OCI-M1 (cell line): ENCODE measurements at regions not wholly inside any gene's neighbourhood (a gene's known extent, or its start where the extent isn't known, plus 50 kb on each side); places are given as distances from the start of the nearest gene placed in this dataset.
A peak's percentile ranks its signal among the peaks of the same experiment; 100 is the strongest.
"Not testable (repeated sequence)": the region's sequence is repeated elsewhere in the genome, so short reads cannot be mapped to it uniquely, and the experiment has no call there.

ENCODE experiments used
- DNase-seq: peaks from one replicate; lab custom pipeline; 2025; lab: John Stamatoyannopoulos, UW

DNA sequence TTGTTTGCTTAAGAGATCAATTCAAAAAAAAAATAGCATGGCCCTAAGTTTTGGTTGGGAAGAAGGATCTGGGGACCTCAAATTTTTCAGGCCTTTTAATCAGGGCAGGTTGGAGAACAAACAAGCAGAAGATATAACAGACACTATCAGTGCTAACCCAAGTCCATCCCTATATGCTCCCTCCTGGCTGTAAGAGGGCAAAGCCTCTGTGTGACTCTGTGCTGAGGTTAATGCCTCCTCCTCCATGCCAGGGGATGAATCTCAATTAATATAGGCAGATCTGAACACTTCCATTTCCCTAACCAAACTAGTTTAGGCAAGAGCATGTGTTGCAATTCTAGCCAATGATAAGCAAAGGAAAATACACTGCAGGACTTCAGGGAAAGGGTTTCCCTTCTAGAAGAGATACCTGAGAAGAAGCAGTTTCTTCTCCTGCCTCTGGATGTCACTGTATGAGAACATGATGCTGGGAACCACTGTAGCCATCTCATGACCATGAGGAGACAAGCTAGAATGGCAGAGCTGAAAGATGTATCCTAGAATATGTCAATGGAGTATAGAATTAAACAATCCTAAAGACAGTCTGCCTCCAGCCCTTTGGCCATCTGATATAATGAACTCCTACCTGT is 76.0 kb downstream of the CHD9NB start:
- peak; percentile 16 for DNase-seq

DNA sequence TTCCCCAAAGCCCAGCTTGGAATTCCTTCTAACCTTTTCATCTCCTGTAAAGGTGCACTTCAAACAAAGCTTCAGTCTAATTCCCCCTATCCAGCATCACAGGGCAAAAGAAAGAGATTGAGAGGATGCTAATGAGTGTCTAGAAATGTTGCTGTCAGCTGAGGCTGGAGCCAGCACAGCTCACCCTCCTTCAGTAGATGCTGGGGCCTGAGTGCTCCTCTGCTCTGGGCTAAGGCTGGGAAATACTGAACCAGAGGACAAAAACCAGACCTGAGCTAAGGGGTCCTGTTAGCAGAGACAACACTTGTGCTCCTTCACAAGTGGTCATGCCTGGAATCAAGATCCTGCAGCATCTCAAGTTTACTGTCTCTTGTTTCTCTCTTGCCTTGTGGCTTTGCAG is 85.0 kb downstream of the CHD9NB start:
- no peak for DNase-seq

DNA sequence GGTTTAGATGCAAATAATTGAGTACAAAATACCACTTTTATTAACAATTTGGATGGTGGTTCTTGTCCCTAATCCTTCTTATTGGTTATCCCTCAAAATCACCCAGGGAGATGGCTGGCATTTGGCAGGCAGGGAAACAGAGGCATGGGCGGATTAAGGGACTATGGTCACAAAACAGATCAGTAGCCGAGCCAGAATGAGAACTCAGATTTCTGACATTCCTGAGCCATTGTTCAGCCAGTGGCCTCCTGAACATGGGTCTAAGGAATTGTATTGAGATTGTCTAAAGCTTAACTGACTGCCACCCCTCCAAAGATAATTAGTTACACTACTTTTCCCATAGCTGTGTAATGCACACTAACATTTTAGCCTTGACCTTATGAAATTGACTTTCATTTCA is 88.4 kb downstream of the CHD9NB start:
- DNase-seq: no peak

DNA sequence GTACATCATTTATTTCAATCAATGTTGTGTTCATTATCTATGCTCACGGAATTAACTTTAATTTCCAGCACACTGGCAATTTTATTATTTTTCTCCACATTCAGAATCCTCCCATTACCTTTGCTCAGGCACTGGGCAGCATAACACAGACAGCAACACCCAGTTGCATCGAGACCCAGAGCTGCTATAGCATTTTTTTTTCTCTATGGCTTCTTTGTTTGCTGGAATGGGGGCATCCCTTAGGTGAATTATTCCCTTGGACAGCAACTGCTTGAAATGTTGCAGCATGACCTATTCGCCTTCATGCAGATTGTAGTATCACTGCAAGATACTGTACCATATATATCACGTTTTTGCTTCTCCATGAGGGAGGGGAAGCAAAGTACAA is 88.8 kb downstream of the CHD9NB start:
- DNase-seq: no peak

DNA sequence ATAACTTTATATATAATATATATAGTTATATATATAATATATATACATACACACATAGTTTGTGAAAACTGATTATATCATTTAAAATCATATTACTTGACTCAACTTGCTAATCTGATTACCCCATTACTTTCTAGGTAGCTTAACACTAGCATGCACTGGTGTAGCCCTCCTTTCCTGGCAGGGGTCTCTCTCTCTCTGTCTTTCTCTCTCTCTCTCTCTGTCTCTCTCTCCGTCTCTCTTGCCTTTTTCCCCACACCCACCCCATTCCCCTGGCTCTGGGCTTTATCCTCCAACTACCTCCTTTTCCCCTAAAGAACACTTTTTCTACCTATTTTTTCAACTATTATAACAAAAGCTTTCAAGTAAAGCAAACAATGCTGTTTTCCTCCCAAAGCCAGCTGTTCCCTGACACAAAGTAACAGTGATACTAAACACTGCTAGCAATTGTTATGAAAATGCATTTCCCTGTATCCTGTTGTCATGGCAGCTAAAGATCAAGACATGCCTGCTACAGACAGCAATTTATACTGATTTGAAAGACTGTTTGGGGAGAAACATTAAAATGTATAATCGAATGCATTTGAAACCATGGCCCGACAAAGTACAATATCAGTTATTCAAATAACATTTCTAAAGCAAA is 89.4 kb downstream of the CHD9NB start:
- no peak for DNase-seq

DNA sequence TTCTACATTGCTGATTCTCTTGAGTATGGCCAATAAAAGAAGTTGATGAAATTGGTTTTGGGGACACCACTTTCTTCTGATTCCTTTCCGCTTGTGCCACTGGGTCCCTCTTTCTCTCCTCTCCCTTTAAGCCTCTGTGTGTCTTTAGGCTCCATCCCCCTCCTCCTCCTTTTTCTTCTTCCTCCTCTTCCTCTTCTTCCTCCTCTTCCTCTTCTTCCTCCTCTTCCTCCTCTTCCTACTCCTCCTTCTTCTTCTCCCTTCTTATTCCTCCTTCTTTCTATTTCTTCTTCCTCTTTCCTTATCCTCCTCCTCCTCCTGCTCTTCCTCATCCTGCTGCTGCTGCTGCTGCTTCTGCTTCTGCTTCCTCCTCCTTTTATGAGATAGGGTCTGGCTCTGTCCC is 93.7 kb downstream of the CHD9NB start:
- no peak for DNase-seq

DNA sequence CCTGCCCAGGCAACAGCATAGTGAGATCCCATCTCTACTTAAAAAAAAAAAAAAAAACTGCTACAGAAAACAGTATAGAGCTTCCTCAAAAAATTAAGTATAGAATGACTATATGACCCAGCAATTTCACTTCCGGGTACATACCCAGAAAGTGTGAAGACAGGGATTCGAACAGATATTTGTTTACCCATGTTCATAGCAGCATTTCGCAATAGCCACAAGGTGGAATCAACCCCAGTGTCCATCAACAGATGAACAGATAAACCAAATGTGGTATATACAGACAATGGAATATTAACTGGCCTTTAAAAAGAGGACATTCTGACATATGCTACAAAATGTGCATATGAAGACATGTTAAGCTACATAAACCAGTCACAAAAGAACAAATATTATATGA is 95.5 kb downstream of the CHD9NB start:
- DNase-seq: no peak

DNA sequence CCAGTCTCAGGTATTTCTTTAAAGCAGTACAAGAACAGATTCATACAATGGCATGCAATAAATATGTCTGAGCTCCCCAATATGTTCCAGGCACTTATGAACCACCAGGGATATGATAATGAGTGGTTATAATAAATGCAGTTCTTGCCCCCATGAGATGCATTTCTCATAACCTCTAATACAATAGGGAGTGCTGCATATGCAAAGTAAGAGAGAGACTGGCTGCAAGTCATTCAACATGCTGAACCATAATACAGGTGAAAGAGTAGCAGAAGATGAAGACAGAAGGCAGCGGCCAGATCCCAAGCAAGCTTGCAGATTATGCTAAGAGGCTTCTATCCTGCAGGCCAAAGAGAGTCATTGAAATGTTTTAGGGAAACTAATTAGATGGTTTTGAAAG is 96.7 kb downstream of the CHD9NB start:
- DNase-seq: no peak

DNA sequence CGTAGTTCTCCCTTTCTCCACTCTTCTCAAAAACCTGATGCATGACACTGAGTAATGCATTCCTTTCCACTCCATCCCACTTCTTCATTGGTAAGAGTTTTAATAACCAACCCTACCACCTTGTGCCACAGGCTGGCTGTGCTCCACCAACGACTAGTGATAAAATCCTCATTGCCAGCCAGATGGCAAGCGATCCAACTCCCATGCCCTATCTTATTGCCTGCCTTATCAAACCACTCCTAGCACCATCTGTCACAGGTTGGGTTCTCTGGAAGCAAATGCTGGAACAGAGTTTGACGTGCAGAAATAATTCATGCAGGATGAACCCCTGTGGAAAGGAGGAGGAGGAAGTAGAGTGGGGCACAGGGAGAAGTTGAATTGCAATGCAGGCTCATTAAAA is 99.5 kb downstream of the CHD9NB start:
- DNase-seq: no peak

DNA sequence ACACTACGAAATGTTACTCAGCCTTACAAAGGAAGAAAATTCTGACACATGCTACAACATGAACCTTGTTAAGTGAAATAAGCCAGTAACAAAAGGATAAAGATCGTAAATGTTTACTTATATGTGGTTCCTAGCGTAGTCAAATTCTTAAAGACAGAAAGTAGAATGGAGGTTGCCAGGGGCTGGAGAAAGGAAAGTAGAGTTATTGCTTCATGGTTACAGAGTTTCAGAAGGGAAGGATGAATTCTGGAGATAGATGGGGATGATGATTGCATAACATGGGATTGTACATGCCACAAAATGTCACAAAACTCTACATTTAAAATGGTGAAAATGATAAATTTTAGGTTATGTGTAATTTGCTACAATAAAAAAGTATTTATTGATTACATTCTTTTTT is 103.8 kb downstream of the CHD9NB start:
- no peak for DNase-seq

DNA sequence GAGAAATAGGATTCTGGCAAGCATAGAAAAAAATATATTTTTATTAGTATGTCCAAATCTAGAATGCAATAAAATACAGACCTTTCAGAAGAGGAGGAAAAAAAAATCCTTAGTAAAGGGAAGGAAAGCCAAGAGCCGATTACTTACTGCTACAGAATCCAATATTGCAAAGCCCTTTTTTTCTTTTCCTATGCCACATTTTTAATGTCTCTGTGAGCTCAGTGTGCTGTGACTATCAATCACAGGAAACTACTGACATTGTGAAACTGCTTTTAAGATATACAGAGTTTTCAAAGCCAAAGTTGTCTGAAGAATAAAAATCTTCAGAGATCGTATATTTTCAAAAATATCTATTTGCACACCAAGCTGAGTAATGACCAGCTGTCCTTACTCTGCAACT is 120.4 kb downstream of the CHD9NB start:
- no peak for DNase-seq

DNA sequence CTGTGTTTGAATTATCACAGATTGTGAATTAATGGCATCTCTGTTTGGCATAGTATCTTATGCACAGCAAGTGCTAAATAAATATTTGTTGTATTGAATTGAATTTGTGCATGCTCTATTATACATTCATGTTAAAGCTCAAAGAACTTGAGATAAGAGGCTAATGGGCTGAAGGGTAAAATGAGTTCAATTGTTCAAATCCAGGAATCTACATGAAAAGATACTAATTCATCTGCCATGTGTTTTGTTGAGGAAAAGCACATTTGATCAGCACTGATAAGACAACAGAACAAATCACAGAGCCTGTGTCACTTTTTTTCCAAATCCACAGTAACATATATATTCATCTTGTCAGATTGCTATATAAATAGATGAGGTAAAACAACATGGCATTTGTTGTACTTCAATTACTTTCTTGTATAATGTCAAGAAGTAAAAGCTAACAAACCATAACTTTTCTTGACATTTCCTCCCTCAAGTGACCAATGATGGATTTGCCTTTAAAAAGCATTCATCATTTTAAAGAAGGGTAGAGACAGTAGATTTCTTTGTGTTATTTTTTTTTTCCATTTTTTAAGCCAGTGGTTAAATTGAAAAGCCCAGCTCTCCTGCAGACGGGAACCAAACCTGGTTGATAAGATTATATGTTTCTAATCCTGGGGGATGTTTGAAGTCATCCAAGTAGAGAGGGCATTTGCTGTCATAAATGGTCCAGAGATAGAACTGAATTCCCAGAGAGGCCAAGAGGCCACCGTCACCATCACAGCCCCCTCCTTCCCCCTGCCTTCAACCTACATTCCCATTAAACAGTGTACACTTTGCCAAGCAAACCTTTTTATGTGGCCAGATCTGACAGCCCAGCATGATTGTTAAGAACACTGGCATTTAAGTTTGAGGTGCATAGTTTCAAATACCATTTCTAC is 123.0 kb downstream of the CHD9NB start:
- DNase-seq: no peak

DNA sequence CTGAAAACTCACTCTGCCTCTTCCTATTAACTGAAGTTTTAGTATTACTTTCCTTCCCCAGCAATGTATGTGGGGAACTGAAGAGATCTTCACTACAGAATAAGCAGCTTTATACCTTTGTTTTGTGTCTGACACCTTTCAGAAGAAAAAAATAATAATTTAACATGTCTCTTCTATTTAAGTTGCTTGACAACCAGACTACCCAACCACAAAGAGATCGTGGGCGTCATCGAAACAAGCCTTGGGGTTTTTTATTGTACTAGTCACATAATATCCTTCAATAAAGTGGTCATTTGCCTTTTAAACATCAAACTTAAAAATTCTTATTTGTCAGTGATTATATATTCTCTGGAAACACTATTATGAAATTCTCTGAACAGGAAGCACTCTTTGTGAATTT is 123.7 kb downstream of the CHD9NB start:
- DNase-seq: no peak

DNA sequence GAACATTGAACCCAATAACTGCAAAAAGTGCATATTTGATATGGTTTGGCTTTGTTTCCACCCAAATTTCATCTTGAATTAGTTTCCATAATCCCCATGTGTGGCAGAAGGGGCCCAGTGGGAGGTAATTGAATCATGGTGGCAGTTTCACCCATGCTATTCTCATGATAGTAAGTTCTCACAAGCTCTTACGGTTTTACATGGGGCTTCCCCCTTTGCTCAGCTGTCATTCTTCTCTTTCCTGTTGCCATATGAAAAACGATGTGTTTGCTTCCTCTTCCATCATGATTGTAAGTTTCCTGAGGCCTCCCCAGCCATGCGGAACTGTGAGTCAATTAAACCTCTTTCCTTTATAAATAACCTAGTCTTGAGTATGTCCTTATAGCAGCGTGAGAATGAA is 127.6 kb downstream of the CHD9NB start:
- no peak for DNase-seq

DNA sequence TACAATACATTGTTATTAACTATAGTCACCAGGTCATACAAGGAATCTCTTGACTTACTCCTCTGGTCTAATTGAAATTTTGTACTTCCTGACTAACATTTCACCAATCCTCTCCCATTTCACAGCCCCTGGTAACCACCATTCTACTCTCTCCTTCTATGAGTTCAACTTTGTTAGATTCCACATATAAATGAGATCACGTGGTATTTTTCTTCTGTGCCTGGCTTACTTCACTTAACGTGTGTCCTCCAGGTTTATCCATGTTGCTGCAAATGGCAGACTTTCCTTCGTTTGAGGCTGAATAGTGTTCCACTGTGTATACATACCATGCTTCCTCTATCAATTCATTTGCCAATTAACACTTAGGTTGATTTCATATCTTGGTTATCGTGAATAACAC is 128.5 kb downstream of the CHD9NB start:
- no peak for DNase-seq

DNA sequence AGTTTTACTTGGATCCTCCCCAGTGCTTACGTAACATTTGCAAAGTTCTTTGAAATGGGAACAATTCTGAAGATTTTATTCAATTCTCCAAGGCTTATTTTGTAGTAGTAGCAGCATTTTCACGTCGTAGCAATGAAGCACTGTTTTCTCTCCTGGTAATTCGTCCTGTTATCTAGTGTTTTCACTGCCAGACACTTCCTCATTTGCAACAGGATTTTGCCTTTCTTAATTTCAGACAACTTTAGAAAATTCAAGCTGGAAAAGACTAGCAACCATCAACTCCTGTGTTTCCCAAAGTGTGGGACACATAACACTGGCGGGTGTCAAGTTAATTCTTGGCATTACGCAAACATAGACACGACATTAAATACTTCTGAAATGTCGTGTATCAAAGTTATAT is 131.6 kb downstream of the CHD9NB start:
- peak; percentile 1 for DNase-seq

DNA sequence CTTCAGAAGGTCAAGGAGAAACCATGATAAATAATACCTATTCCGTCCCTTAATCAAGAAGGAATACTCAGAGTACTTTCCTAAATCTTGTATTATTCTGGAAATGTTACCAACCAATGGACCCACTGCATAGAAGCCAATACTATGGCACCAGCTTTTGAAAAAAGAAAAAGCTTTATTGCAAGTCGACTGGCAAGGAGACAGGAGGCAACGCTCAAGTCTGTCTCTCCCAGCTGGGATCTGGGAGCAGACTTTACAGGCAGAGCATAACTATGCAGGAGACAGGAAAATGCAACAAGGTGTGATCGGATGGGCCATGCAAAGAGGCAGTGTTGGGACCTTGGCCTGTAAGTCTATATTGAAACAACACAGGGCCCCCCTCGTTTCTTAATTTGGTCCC is 132.4 kb downstream of the CHD9NB start:
- DNase-seq: no peak

DNA sequence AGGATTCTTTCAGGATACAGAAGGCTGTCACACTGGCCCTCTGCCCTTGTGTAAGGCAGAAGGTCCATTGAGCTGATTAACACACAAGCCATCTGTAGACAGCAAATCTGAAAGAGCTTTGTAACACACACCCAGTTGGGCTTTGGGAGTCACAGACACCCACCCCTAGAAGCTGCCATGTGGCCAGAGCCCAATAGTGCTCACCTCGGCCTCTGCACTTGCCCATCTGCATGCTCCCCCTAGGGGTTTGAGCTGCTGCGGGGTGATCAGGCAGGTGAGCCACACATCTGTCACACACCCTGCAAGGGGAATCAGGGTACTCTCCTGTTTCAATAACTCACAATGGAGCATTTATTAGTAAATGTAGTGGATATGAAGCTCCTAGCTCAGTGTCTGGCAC is 138.3 kb downstream of the CHD9NB start:
- DNase-seq: no peak

DNA sequence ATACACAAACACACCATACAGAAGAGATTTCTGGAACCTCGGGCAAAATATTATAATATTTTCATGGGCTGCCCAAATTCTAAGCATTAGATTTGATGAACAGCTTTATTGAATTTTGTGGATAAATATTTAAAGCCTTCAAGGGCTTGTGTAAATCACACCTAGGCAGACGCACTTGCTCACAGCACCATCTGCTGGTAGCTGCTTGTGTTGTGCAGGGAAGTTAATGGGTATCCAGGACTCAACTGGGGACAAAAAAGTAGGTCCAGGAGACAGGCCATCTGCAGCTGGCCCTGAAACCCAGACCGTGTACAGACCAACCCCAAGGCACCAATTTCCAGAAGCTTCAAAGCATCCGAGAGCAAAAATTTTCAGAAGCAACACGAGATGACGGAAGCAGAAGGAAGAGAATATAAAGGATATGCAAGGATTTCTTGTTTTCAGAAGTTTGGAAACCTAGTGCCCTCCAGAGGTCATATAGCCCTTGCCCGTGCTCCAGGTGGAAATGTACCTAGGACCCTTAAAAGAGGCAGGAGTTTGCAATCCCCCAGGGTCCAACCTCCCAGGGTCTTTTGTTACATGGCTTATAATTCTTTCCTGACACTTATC is 140.0 kb downstream of the CHD9NB start:
- peak; percentile 61 for DNase-seq

DNA sequence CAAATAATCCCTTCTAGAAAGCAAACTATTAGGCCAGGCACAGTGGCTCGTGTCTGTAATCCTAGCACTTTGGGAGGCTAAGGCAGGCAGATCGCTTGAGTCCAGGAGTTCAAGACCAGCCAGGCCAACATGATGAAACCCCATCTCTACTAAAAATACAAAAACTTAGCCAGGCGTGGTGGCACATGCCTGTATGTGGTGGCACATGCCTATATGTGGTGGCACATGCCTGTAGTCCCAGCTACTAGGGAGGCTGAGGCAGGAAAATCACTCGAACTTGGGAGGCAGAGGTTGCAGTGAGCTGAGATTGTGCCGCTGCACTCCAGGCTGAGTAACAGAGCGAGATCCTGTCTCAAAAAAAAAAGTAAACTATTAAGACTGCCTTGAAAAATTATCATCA is 144.6 kb downstream of the CHD9NB start:
- not testable (repeated sequence) for DNase-seq

DNA sequence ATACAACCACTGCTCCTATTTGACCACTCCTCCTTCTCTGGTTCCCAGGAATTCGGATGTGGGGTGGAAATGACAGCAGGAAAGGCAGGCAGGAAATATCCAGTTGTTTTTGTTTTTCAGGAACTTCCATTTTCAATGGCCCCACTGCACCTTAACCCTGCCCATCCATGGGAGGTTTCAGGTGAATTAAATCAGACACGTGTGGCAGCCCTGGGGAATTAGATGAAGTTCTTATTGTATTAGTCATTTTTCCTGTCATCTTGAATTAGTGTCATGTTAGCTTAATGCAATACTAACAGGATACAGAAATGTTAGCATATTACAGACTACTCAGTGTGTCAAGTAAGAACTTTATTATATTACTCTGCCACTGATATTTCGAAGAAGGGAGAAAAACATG is 146.4 kb downstream of the CHD9NB start:
- no peak for DNase-seq

DNA sequence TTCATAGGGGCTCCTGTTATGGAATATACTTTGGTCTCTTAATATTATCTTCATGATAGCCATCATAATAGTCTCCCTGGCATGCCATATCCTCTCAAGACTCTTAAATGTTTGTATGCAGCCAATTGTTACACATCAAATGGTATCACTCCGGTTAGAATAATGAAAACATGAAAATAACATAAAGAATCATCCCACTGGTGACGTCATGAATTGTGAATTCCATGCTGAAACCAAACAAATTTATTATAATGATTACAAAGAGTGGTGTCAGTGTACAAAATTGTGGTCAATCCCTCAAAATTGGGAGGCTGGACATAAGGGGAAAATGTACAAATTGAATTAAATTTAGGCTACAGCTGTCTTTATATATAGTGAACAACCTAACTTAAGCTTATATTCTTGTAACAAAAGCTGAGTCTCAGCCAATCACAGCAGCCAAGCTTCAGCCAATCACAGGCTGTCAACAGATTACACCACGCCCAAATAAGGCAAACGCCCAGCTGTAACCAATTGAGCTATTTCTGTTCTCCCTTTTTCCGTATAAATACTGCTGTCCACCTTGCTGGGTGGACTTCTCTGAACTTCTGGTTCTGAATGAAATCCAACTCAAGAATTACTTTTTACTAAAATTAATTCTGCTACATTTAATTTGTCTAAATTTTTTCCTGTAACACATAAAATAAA is 156.1 kb downstream of the CHD9NB start:
- DNase-seq: no peak
